Spinal cord (tissue), 9 donors: ENCODE measurements at regions not wholly inside any gene's neighbourhood (a gene's known extent, or its start where the extent isn't known, plus 50 kb on each side); places are given as distances from the start of the nearest gene placed in this dataset.

ENCODE experiments used
- DNase-seq, 6 donors: peaks; one replicate each; pipeline versions ENCODE4 v3.0.0 to v3.0.0-alpha.2; 2013 to 2015; ENCODE audit warnings: low spot score in 6 of 6, low read depth in 4 of 6
- H3K27ac ChIP-seq: one replicate; pipeline ENCODE4 v1.5.1; 2013; ENCODE audit warnings: low read depth, low read length, control low read depth
- H3K27me3 ChIP-seq: one replicate; pipeline ENCODE4 v1.6.1; 2013; ENCODE audit warnings: low read length; ENCODE audit not compliant: control insufficient read depth, insufficient read depth
- H3K36me3 ChIP-seq: one replicate; pipeline ENCODE4 v1.6.1; 2013; ENCODE audit warnings: low read length; ENCODE audit not compliant: control insufficient read depth, insufficient read depth
- H3K4me1 ChIP-seq: one replicate; pipeline ENCODE4 v1.6.1; 2013; ENCODE audit warnings: low read length; ENCODE audit not compliant: control insufficient read depth, insufficient read depth
- H3K4me3 ChIP-seq: one replicate; pipeline ENCODE4 v1.5.1; 2013; ENCODE audit warnings: low read depth, low read length, control low read depth
- H3K9me3 ChIP-seq: one replicate; pipeline ENCODE4 v1.6.1; 2013; ENCODE audit warnings: low read length; ENCODE audit not compliant: control insufficient read depth, insufficient read depth
- WGBS: methylation state at CpG from one replicate; pipeline ENCODE4 v1.1.5; 2013; ENCODE audit warnings: missing lambda C conversion rate; ENCODE audit not compliant: insufficient coverage; 5-methylcytosine and 5-hydroxymethylcytosine counted together
- donor health status: healthy.

DNA sequence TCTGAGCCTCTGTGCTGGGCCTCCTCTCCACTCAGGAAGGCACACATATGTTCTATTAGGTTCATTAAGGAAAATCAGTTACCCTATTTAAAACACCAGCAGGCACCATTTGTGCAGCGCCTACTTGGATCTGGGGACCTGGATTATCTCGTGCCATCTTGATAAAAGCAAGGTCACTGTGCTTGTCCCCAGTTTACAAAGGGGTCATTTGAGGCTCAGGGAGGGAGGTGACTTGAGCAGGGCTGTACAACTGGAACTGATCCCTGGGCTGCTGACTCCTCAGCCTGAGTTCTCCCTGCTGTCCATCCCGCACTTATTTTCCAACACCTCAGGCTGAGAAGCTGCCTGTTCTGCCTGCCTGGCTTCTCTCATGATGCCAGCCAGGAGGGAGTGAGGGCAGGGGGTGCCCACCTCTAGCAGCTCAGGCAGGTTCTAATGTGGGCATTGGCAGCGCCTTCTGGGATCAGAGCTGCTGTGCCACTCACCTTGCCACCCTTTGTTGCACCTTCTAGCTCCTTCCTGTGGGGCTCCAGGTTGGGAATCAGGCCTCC is 120.3 kb downstream of the GLI2 start:
- no peak overlapping the region for H3K27ac ChIP-seq
- H3K4me1 ChIP-seq, result peaks cover 33% of the 10 kb centered on the region
- no peak overlapping the region for H3K4me3 ChIP-seq
- no peaks in the 10 kb centered on the region for H3K27me3 ChIP-seq
- no peak for DNase-seq
- 94% methylated on average over 4 of the region's 4 CpGs for WGBS
- no peaks in the 10 kb centered on the region for H3K36me3 ChIP-seq
- no peaks in the 10 kb centered on the region for H3K9me3 ChIP-seq

DNA sequence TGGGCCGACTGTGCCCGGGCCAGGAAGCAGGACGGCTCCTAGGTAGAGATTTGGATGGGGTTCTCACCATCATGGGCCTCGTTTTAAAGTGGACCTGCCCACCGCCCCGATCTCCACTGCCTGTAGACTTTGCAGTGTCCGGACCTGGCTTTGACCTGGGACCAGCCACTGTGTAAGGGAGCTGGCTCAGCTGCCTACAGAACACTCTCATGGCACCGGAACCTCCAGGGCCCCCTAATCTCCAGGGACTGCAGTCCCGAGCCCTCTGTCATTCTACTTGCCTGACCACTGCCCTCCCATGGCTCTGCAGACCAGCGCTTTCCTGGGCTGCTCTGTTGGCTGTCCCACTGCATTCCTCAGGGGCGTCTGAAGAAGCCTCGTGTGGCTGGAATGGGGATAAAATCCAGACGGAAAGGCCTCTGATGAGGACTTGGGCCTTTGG is 120.8 kb downstream of the GLI2 start:
- Histone ChIP-seq H3K9me3 (no peaks in the 10 kb centered on the region), H3K4me1 (peaks cover 37% of the 10 kb centered on the region), H3K4me3 (no peak overlapping the region), H3K27ac (no peak overlapping the region), H3K36me3 (no peaks in the 10 kb centered on the region), H3K27me3 (no peaks in the 10 kb centered on the region)
- DNase-seq, result no peak
- WGBS, result 83% methylated on average over 13 of the region's 13 CpGs

DNA sequence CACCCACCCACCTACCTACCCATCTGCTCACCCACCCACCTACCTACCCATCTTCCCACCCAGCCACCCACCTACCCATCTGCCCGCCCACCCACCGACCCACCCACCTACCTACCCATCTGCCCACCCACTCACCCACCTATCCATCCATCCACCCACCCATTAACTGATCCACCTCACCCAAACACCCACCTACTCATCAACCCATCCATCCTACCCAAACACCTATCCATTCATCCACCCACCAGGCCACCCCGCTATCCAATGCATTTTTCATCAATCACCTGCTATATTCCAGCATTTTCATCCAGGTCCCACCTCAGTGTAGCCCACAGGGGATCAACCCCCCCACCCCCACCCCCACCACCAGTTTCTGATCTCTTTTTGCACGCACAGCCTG is 121.8 kb downstream of the GLI2 start:
- no peak overlapping the region for H3K4me3 ChIP-seq
- H3K36me3 ChIP-seq, result no peaks in the 10 kb centered on the region
- 100% methylated on average over 1 of the region's 4 CpGs for WGBS
- H3K27me3 ChIP-seq, result peaks cover 2% of the 10 kb centered on the region
- DNase-seq, result no peak
- H3K4me1 ChIP-seq, result peaks cover 40% of the 10 kb centered on the region
- no peaks in the 10 kb centered on the region for H3K9me3 ChIP-seq
- no peak overlapping the region for H3K27ac ChIP-seq

DNA sequence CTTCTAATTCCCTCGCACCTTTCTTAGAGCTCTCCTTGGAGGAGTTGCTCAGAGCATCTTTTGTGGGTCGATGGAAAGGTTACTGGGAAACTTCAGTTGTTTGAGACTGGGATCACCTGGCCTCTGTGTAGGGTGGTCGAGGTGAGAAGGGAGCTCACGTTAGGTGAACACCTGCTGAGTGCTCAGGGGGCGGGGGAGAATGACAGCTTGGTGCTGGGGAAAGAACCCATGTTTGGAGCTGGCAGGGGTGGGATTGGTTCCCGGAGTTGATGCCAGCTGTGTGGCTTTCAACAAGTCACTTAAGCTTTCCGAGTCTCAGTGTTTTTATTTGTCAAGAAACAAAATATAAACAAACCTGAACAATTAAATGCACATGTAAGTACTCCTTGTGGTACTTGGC is 122.3 kb downstream of the GLI2 start:
- H3K4me3 ChIP-seq, result no peak overlapping the region
- no peaks in the 10 kb centered on the region for H3K36me3 ChIP-seq
- DNase-seq, result no peak
- no peaks in the 10 kb centered on the region for H3K9me3 ChIP-seq
- 77% methylated on average over 5 of the region's 7 CpGs for WGBS
- H3K27ac ChIP-seq, result no peak overlapping the region
- H3K4me1 ChIP-seq, result peaks cover 40% of the 10 kb centered on the region
- peaks cover 3% of the 10 kb centered on the region for H3K27me3 ChIP-seq

DNA sequence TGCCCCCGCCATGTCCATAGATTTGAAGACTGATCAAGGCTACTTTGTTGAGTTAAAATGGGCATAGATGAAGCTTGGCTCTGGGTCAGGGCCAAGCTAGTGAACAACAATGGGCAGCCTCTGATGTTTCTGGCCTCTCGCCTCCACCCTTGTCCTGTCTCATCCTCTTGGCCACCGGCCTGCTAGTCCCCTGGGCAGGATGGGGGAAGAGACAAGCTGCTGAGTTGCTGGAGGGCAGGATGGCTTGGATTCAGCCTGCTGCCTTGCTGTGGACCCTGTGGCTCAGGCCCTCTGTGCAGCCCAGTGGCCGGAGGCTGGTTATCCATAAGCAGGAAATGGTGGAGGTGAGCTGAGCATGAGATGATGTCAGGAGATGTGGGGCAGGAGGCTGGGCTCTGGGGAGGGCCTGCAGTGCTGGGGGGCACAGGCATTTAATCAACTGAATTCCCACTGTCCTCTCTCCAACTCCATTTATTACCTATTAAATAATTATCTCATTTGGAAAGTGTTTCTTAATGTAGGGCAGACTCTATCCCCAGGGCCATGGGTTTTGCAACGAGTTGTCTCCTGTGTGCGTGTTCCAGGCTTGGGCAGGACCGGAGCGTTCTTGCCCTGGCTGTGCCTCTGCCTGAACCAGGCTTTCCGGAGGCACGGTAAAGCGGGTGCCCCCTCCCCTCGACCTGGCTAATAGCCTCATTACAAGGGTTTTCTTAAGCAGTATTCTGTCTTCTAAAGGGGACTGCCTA is 122.9 kb downstream of the GLI2 start:
- Histone ChIP-seq H3K27me3 (peaks cover 3% of the 10 kb centered on the region), H3K36me3 (no peaks in the 10 kb centered on the region), H3K9me3 (no peaks in the 10 kb centered on the region), H3K4me3 (no peak overlapping the region), H3K4me1 (peaks cover 43% of the 10 kb centered on the region), H3K27ac (no peak overlapping the region)
- WGBS, result 61% methylated on average over 10 of the region's 12 CpGs
- peak in 1 of 6 donors; percentile 37 for DNase-seq

DNA sequence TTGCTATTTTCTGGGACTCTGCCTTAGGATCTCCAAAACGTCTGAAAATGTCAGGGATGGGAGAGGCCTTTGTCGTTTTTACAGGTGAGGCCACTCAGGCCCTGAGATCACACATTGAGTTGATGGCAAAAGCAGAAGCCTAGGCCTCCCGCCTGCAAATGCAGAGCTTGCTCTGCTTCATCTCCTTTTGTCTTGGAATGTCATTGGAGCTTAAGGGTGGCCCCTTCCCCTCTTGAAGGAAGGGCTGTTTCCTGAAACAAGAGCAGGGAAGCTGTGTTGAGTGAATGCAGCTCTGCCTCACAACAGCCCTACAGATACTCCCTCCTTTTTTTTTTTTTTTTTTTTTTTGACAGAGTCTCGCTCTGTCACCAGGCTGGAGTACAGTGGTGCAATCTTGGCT is 123.5 kb downstream of the GLI2 start:
- no peak for DNase-seq
- peaks cover 3% of the 10 kb centered on the region for H3K27me3 ChIP-seq
- 36% methylated on average over 3 of the region's 4 CpGs for WGBS
- no peak overlapping the region for H3K27ac ChIP-seq
- H3K4me1 ChIP-seq, result peaks cover 49% of the 10 kb centered on the region
- no peaks in the 10 kb centered on the region for H3K9me3 ChIP-seq
- no peaks in the 10 kb centered on the region for H3K36me3 ChIP-seq
- no peak overlapping the region for H3K4me3 ChIP-seq

DNA sequence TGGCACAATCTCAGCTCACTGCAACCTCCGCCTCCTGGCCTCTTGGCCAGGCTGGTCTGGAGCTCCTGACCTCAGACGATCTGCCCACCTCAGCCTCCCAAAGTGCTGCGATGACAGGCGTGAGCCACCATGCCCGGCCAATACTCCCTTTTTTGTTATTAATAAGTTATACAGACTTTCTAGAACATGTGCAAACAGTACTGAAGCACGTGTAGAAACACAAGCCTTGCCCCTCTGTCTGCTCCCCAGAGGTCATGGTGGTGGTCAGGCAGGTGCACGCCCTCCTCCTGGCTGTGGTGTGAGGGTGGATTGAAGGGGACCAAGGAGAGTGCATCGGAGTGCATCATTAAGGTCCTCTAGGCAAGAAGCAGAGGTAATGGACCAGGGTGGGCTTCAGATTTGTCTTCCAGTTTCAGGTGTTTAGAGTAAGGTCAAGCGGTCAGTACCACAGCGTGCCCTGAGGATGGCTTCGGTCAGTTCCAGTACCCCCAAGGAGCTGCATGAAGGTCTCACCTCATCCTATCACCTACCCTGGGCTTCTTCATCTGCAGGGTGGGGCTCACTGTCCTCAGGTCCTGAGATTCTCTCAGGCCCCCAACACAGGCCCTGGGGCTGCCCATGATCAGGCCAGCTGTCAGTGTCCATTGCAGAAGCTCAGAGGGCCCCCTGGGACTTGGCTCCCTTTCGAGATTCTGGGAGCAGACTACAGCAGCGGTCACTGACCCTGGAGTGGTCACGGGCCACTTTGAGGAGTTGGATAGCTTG is 124.3 kb downstream of the GLI2 start:
- peaks cover 3% of the 10 kb centered on the region for H3K27me3 ChIP-seq
- no peaks in the 10 kb centered on the region for H3K36me3 ChIP-seq
- H3K27ac ChIP-seq, result no peak overlapping the region
- H3K4me3 ChIP-seq, result no peak overlapping the region
- peaks cover 50% of the 10 kb centered on the region for H3K4me1 ChIP-seq
- WGBS, result 88% methylated on average over 11 of the region's 14 CpGs
- no peaks in the 10 kb centered on the region for H3K9me3 ChIP-seq
- DNase-seq, result no peak

DNA sequence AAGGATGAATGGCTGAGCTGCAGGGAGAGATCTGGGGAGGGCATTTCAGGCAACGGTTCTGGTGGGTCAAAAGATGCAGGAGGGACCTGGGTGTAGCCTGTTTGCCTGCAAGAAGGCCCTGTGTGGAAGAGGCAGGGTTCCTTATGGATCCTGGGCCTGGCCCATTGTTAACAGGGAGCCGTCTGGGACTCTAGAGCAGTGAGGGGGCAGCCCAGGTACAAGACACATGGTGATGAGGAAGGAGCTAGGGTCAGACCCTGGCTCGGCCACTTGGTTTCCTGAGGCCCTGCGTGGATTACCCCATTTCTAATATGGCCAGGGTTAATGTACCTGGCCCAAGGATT is 124.9 kb downstream of the GLI2 start:
- Histone ChIP-seq H3K9me3 (no peaks in the 10 kb centered on the region), H3K36me3 (no peaks in the 10 kb centered on the region), H3K4me3 (no peak overlapping the region), H3K4me1 (peaks cover 50% of the 10 kb centered on the region), H3K27ac (no peak overlapping the region), H3K27me3 (peaks cover 3% of the 10 kb centered on the region)
- 96% methylated on average over 4 of the region's 4 CpGs for WGBS
- no peak for DNase-seq

DNA sequence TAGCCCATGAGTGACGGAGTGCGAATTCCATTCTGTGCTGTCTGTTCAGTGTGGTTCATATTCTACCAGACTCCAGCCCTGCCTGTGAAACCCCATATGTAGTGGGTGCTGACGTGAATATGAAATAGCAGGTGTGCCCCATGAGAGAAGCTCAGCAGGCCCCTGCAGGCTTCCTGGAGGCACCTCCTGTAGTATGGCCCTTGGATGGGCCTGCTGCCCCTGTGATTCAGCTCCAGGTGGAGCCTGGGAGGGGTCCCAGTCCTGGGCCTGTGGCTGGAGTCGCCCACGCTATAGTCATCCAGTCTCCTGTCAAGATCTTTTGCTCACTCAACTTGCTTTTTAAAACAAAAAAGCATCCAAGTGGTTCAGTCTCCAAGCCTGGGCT is 125.5 kb downstream of the GLI2 start:
- H3K4me3 ChIP-seq, result no peak overlapping the region
- H3K9me3 ChIP-seq, result no peaks in the 10 kb centered on the region
- WGBS, result 95% methylated on average over 5 of the region's 5 CpGs
- peaks cover 3% of the 10 kb centered on the region for H3K27me3 ChIP-seq
- H3K4me1 ChIP-seq, result peaks cover 53% of the 10 kb centered on the region
- H3K27ac ChIP-seq, result no peak overlapping the region
- no peak for DNase-seq
- H3K36me3 ChIP-seq, result no peaks in the 10 kb centered on the region
